ENCODE measurements at regions not wholly inside any gene's neighbourhood (a gene's known extent, or its start where the extent isn't known, plus 50 kb on each side); places are given as distances from the start of the nearest gene placed in this dataset.

- Histone ChIP-seq H3K36me3 (ENCODE audit: control insufficient read depth in 1 of 2, insufficient read depth in 2 of 2, low read length in 2 of 2) (no peaks in the 10 kb centered on the region), H3K79me1 (ENCODE audit: low read length) (no peaks in the 10 kb centered on the region), H3K4me2 (ENCODE audit: low read length) (no peak overlapping the region), H2AFZ (ENCODE audit: insufficient read depth, low read length, poor library complexity) (no peak overlapping the region), H3K4me1 (ENCODE audit: control insufficient read depth in 1 of 2, insufficient read depth in 2 of 2, low read length in 2 of 2) (no peaks in the 10 kb centered on the region), H3K27ac (ENCODE audit: low read depth, low read length) (no peak overlapping the region), H3K79me2 (ENCODE audit: control insufficient read depth, insufficient read depth, low read length, poor library complexity) (no peaks in the 10 kb centered on the region), H3K9me3 (ENCODE audit: insufficient read depth, low read depth, low read length) (no peaks in the 10 kb centered on the region), H3K18ac (ENCODE audit: low read length) (no peak overlapping the region), H3K27me3 (ENCODE audit: insufficient read depth, low read length) (no peaks in the 10 kb centered on the region), H4K91ac (ENCODE audit: low read depth, low read length) (no peak overlapping the region), H3K9ac (ENCODE audit: low read length) (no peak overlapping the region), H2BK5ac (ENCODE audit: low read depth, low read length, poor library complexity) (no peak overlapping the region), H2AK5ac (ENCODE audit: low read length) (no peak overlapping the region), H3K14ac (ENCODE audit: low read length) (no peak overlapping the region), H2BK120ac (ENCODE audit: insufficient read depth, low read length, poor library complexity) (no peak overlapping the region), H4K12ac (ENCODE audit: low read depth, low read length) (no peak overlapping the region), H3K4ac (ENCODE audit: low read depth, low read length) (no peak overlapping the region), H4K8ac (ENCODE audit: low read depth, low read length) (no peak overlapping the region), H2BK12ac (ENCODE audit: low read length) (no peak overlapping the region), H3K23ac (ENCODE audit: low read length) (no peak overlapping the region), H3K4me3 (ENCODE audit: low read depth, low read length) (no peak overlapping the region)
- WGBS (ENCODE audit: extremely low coverage, insufficient coverage, insufficient read length), result no CpG with 5 or more reads among the region's 5 CpGs
- no peak for DNase-seq
These were observed 60.6 kb upstream of the VCX3B start for GRCh38 chrX:8403988-8404387.

GRCh38 chrX:8404471-8404870 lies 60.2 kb upstream of the VCX3B start:
- H3K79me1 ChIP-seq (ENCODE audit: low read length), result no peaks in the 10 kb centered on the region
- no peaks in the 10 kb centered on the region for H3K79me2 ChIP-seq (ENCODE audit: control insufficient read depth, insufficient read depth, low read length, poor library complexity)
- H3K36me3 ChIP-seq (ENCODE audit: control insufficient read depth in 1 of 2, insufficient read depth in 2 of 2, low read length in 2 of 2), result no peaks in the 10 kb centered on the region
- H2AK5ac ChIP-seq (ENCODE audit: low read length), result no peak overlapping the region
- H3K9me3 ChIP-seq (ENCODE audit: insufficient read depth, low read depth, low read length), result no peaks in the 10 kb centered on the region
- no peak overlapping the region for H2AFZ ChIP-seq (ENCODE audit: insufficient read depth, low read length, poor library complexity)
- H3K27ac ChIP-seq (ENCODE audit: low read depth, low read length), result no peak overlapping the region
- no peak overlapping the region for H3K14ac ChIP-seq (ENCODE audit: low read length)
- H4K12ac ChIP-seq (ENCODE audit: low read depth, low read length), result no peak overlapping the region
- no peak overlapping the region for H3K23ac ChIP-seq (ENCODE audit: low read length)
- no peak overlapping the region for H3K4me2 ChIP-seq (ENCODE audit: low read length)
- no peak for DNase-seq
- no peak overlapping the region for H3K18ac ChIP-seq (ENCODE audit: low read length)
- H3K4me1 ChIP-seq (ENCODE audit: control insufficient read depth in 1 of 2, insufficient read depth in 2 of 2, low read length in 2 of 2), result no peaks in the 10 kb centered on the region
- no peak overlapping the region for H3K9ac ChIP-seq (ENCODE audit: low read length)
- H3K4ac ChIP-seq (ENCODE audit: low read depth, low read length), result no peak overlapping the region
- no peak overlapping the region for H2BK5ac ChIP-seq (ENCODE audit: low read depth, low read length, poor library complexity)
- H2BK12ac ChIP-seq (ENCODE audit: low read length), result no peak overlapping the region
- H3K27me3 ChIP-seq (ENCODE audit: insufficient read depth, low read length), result no peaks in the 10 kb centered on the region
- no peak overlapping the region for H3K4me3 ChIP-seq (ENCODE audit: low read depth, low read length)
- no CpG with 5 or more reads among the region's 6 CpGs for WGBS (ENCODE audit: extremely low coverage, insufficient coverage, insufficient read length)
- no peak overlapping the region for H2BK120ac ChIP-seq (ENCODE audit: insufficient read depth, low read length, poor library complexity)
- H4K8ac ChIP-seq (ENCODE audit: low read depth, low read length), result no peak overlapping the region
- H4K91ac ChIP-seq (ENCODE audit: low read depth, low read length), result no peak overlapping the region

GRCh38 chrX:8404926-8405325 lies 59.7 kb upstream of the VCX3B start:
- WGBS (ENCODE audit: extremely low coverage, insufficient coverage, insufficient read length), result no CpG with 5 or more reads among the region's 2 CpGs
- Histone ChIP-seq H2BK120ac (ENCODE audit: insufficient read depth, low read length, poor library complexity) (no peak overlapping the region), H3K4me2 (ENCODE audit: low read length) (no peak overlapping the region), H3K4me1 (ENCODE audit: control insufficient read depth in 1 of 2, insufficient read depth in 2 of 2, low read length in 2 of 2) (no peaks in the 10 kb centered on the region), H3K4me3 (ENCODE audit: low read depth, low read length) (no peak overlapping the region), H3K79me2 (ENCODE audit: control insufficient read depth, insufficient read depth, low read length, poor library complexity) (no peaks in the 10 kb centered on the region), H3K4ac (ENCODE audit: low read depth, low read length) (no peak overlapping the region), H3K27ac (ENCODE audit: low read depth, low read length) (no peak overlapping the region), H3K27me3 (ENCODE audit: insufficient read depth, low read length) (no peaks in the 10 kb centered on the region), H3K9me3 (ENCODE audit: insufficient read depth, low read depth, low read length) (no peaks in the 10 kb centered on the region), H3K79me1 (ENCODE audit: low read length) (no peaks in the 10 kb centered on the region), H4K91ac (ENCODE audit: low read depth, low read length) (no peak overlapping the region), H3K23ac (ENCODE audit: low read length) (no peak overlapping the region), H2AFZ (ENCODE audit: insufficient read depth, low read length, poor library complexity) (no peak overlapping the region), H2BK5ac (ENCODE audit: low read depth, low read length, poor library complexity) (no peak overlapping the region), H3K36me3 (ENCODE audit: control insufficient read depth in 1 of 2, insufficient read depth in 2 of 2, low read length in 2 of 2) (no peaks in the 10 kb centered on the region), H2AK5ac (ENCODE audit: low read length) (no peak overlapping the region), H3K14ac (ENCODE audit: low read length) (no peak overlapping the region), H4K12ac (ENCODE audit: low read depth, low read length) (no peak overlapping the region), H3K18ac (ENCODE audit: low read length) (no peak overlapping the region), H3K9ac (ENCODE audit: low read length) (no peak overlapping the region), H2BK12ac (ENCODE audit: low read length) (no peak overlapping the region), H4K8ac (ENCODE audit: low read depth, low read length) (no peak overlapping the region)
- DNase-seq, result no peak

GRCh38 chrX:8405631-8406030 lies 59.0 kb upstream of the VCX3B start:
- no peaks in the 10 kb centered on the region for H3K79me1 ChIP-seq (ENCODE audit: low read length)
- no peaks in the 10 kb centered on the region for H3K9me3 ChIP-seq (ENCODE audit: insufficient read depth, low read depth, low read length)
- H3K14ac ChIP-seq (ENCODE audit: low read length), result no peak overlapping the region
- no CpG with 5 or more reads among the region's 7 CpGs for WGBS (ENCODE audit: extremely low coverage, insufficient coverage, insufficient read length)
- no peak overlapping the region for H3K4ac ChIP-seq (ENCODE audit: low read depth, low read length)
- H3K4me1 ChIP-seq (ENCODE audit: control insufficient read depth in 1 of 2, insufficient read depth in 2 of 2, low read length in 2 of 2), result no peaks in the 10 kb centered on the region
- no peaks in the 10 kb centered on the region for H3K27me3 ChIP-seq (ENCODE audit: insufficient read depth, low read length)
- no peak overlapping the region for H4K8ac ChIP-seq (ENCODE audit: low read depth, low read length)
- no peak overlapping the region for H2BK12ac ChIP-seq (ENCODE audit: low read length)
- no peaks in the 10 kb centered on the region for H3K79me2 ChIP-seq (ENCODE audit: control insufficient read depth, insufficient read depth, low read length, poor library complexity)
- H3K9ac ChIP-seq (ENCODE audit: low read length), result no peak overlapping the region
- H2AFZ ChIP-seq (ENCODE audit: insufficient read depth, low read length, poor library complexity), result no peak overlapping the region
- no peak overlapping the region for H4K12ac ChIP-seq (ENCODE audit: low read depth, low read length)
- no peak overlapping the region for H3K23ac ChIP-seq (ENCODE audit: low read length)
- no peak overlapping the region for H3K18ac ChIP-seq (ENCODE audit: low read length)
- no peak overlapping the region for H2BK120ac ChIP-seq (ENCODE audit: insufficient read depth, low read length, poor library complexity)
- H3K4me3 ChIP-seq (ENCODE audit: low read depth, low read length), result no peak overlapping the region
- no peak overlapping the region for H2BK5ac ChIP-seq (ENCODE audit: low read depth, low read length, poor library complexity)
- no peak for DNase-seq
- no peak overlapping the region for H4K91ac ChIP-seq (ENCODE audit: low read depth, low read length)
- no peak overlapping the region for H2AK5ac ChIP-seq (ENCODE audit: low read length)
- no peaks in the 10 kb centered on the region for H3K36me3 ChIP-seq (ENCODE audit: control insufficient read depth in 1 of 2, insufficient read depth in 2 of 2, low read length in 2 of 2)
- no peak overlapping the region for H3K4me2 ChIP-seq (ENCODE audit: low read length)
- H3K27ac ChIP-seq (ENCODE audit: low read depth, low read length), result no peak overlapping the region
